Pancreas (tissue), 10 donors: ENCODE measurements at regions not wholly inside any gene's neighbourhood (a gene's known extent, or its start where the extent isn't known, plus 50 kb on each side); places are given as distances from the start of the nearest gene placed in this dataset.

Source experiments
- ATAC-seq, 4 donors: fragments of 200-7000 bp; cut with Tn5 transposase; one replicate each; pipeline versions ENCODE4 v1.8.0 to v1.9.1; 2020; ENCODE audit warnings: mild to moderate bottlenecking in 4 of 4, moderate library complexity in 4 of 4
- DNase-seq, 6 donors: peaks; one replicate each; pipeline ENCODE4 v3.0.0-alpha.2; 2020
- FAIRE-seq: peaks from 2 replicates; lab custom pipeline; 2012; peaks lifted over from hg19 to GRCh38; lab: Jason Lieb, UNC
- H3K27ac ChIP-seq, 4 donors: fragments of 200-600 bp; sonication (generic); 1 replicate in 3 of 4; 2 replicates in 1 of 4; pipeline versions ENCODE4 v1.5.0 to v1.8.0; 2020
- H3K27me3 ChIP-seq, 4 donors: fragments of 200-600 bp; one replicate each; pipeline ENCODE4 v1.8.0; 2021
- H3K36me3 ChIP-seq, 3 donors: fragments of 200-600 bp; sonication (generic) in 1 of 3; one replicate each; pipeline versions ENCODE4 v1.5.0 to v1.8.0; 2020 to 2021
- H3K4me1 ChIP-seq, 3 donors: fragments of 200-600 bp; one replicate each; pipeline ENCODE4 v1.8.0; 2021
- H3K4me3 ChIP-seq, 4 donors: fragments of 200-600 bp; sonication (generic) in 2 of 4; one replicate each; pipeline versions ENCODE4 v1.5.0 to v1.8.0; 2020 to 2021
- H3K9me3 ChIP-seq, 4 donors: fragments of 200-600 bp; one replicate each; pipeline ENCODE4 v1.8.0; 2021
- WGBS, 2 donors: extraction: QIAGEN DNeasy Blood & Tissue Kit; methylation state at CpG; one replicate each; pipeline ENCODE4 v1.1.7; 2013; 5-methylcytosine and 5-hydroxymethylcytosine counted together
- intact Hi-C, 3 donors: fragments of 100-400 bp; cut with DNase I; formaldehyde crosslinking; loops; one replicate each; pipeline versions ENCODE4 v1.11.1 to v1.14.2; 2022
- TF ChIP-seq, protein P1 (sequence below), 4 donors: fragments of 200-600 bp; sonication (generic) in 3 of 4; IDR thresholded peaks; one replicate each; pipeline versions ENCODE4 v1.5.0 to v1.8.0; 2021; ENCODE audit warnings: antibody characterized with exemption in 4 of 4
- donor health status: healthy with polysubstance abuse.
- donor health status: DM: no; HTN: no; CAD: no; lungs with moderate emphysema.
- donor health status: DM: no; HTN: no; CAD: no.
- donor health status: control.
- donor health status: control.
- donor health status: Bipolar disorder and iron deficiency.
- donor health status: DM: yes; HTN: yes; CAD: no.
- donor health status: DM: no; HTN: no; CAD: no.
- donor health status: DM: no; HTN: no; CAD: no.
- donor health status: DM: yes; HTN: yes; CAD: no.

DNA sequence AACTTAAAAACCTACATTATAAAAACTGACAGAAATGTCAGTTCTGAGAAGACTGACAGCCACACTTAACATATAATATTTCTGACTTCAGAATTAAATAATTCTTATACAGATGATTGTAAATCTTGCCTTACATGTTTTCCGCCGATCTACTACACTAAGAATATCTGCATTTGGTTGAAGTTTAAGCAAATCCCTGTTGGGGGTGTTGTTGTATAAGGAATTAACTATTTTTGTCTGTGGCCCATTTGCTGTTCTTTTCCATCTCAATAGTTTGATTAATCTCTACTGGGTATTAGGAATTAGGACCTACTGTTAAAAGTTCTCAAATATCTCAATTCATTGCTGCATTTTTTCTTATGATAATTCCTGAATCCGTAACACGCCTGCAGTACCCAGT is 838.3 kb upstream of the ROBO1 start:
- ATAC-seq (no peak), FAIRE-seq (no peak)
- TF ChIP-seq, protein P1, sequence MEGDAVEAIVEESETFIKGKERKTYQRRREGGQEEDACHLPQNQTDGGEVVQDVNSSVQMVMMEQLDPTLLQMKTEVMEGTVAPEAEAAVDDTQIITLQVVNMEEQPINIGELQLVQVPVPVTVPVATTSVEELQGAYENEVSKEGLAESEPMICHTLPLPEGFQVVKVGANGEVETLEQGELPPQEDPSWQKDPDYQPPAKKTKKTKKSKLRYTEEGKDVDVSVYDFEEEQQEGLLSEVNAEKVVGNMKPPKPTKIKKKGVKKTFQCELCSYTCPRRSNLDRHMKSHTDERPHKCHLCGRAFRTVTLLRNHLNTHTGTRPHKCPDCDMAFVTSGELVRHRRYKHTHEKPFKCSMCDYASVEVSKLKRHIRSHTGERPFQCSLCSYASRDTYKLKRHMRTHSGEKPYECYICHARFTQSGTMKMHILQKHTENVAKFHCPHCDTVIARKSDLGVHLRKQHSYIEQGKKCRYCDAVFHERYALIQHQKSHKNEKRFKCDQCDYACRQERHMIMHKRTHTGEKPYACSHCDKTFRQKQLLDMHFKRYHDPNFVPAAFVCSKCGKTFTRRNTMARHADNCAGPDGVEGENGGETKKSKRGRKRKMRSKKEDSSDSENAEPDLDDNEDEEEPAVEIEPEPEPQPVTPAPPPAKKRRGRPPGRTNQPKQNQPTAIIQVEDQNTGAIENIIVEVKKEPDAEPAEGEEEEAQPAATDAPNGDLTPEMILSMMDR (IDR thresholded peaks at IDR 0.05), result no peak

DNA sequence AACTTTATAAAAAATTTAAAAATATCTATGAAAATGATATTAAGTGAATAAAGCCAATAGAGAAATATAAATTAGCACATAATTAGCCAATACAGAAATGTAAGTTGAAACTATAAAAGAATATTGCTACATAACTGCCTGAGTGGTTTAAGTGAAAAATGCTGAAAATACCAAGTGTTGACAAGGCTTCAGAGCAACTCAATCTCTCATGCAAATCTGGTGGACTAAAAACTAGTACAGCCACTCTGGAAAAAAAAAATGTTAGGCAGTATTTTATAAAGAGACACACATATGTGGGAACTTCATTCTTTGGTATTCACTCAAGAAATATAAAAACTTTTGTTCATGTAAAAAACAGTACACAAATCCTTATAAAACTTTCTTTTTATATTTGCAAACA is 833.7 kb upstream of the ROBO1 start:
- intact Hi-C loops, result no loop called here
- no peaks in the 10 kb centered on the region for H3K36me3 ChIP-seq
- H3K4me1 ChIP-seq, result no peaks in the 10 kb centered on the region
- TF ChIP-seq, protein P1 (IDR thresholded peaks at IDR 0.05), result no peak
- no peak overlapping the region for H3K4me3 ChIP-seq
- no peaks in the 10 kb centered on the region for H3K9me3 ChIP-seq
- DNase-seq (no peak), ATAC-seq (no peak), FAIRE-seq (no peak)
- H3K27me3 ChIP-seq, result no peaks in the 10 kb centered on the region
- no peak overlapping the region for H3K27ac ChIP-seq

More for the DNA sequence above, 838.3 kb upstream of the ROBO1 start:
- Histone ChIP-seq H3K4me3 (no peak overlapping the region), H3K9me3 (no peaks in the 10 kb centered on the region), H3K36me3 (no peaks in the 10 kb centered on the region), H3K4me1 (no peaks in the 10 kb centered on the region), H3K27me3 (no peaks in the 10 kb centered on the region), H3K27ac (no peak overlapping the region)
- intact Hi-C loops, result no loop called here
- DNase-seq, result no peak
- WGBS, 2 donors, result 57 to 62% methylated on average over 4 of the region's 4 CpGs

DNA sequence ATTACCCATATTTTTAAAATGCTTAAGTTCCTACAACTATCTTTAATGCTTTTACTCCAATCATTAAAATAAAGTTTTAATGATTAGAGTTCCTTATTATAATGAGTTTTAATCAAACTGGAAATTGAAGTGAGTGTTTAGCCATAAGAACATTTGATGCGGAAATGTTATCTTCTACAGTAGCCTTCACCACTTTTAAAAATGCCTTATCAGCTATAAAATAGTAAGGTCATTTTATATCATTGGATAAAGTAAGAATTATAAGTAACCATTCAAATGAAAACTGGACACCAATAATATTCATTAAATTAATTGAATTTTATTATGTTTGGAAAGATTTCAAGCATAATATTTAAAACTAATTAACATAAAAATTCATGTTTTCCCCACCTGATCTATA is 825.0 kb upstream of the ROBO1 start:
- no peaks in the 10 kb centered on the region for H3K36me3 ChIP-seq
- no peak for FAIRE-seq

DNA sequence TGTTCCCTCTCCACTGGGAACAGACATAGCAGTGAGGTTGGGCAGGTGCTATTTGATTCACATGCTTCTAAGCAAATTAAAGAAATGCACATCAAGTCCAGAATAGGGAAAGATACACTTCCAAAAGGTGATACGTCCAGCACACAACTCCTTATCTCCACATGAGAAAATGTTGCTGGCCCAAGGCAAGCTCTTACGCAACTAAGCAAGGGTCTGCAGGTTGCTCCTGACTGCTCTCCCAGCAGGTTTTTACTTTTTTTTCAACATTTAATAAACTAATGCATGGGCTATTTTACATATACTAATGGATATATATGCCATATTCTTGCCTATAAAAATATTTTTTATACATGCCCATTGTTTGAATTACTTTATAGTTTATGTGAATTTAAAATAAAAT is 818.5 kb upstream of the ROBO1 start:
- no peak for FAIRE-seq
- 44 to 60% methylated on average over 2 of the region's 2 CpGs for WGBS, 2 donors

More for the DNA sequence above, 825.0 kb upstream of the ROBO1 start:
- Histone ChIP-seq H3K4me3 (no peak overlapping the region), H3K9me3 (peaks cover 0 to 6% (median 0%) of the 10 kb centered on the region in 4 donors), H3K27ac (no peak overlapping the region), H3K27me3 (no peaks in the 10 kb centered on the region), H3K4me1 (no peaks in the 10 kb centered on the region)
- no peak for DNase-seq
- no peak for ATAC-seq
- TF ChIP-seq, protein P1 (IDR thresholded peaks at IDR 0.05), result no peak
- intact Hi-C loops, result no loop called here
- 0% methylated on average over 1 of the region's 1 CpG for WGBS, 2 donors

DNA sequence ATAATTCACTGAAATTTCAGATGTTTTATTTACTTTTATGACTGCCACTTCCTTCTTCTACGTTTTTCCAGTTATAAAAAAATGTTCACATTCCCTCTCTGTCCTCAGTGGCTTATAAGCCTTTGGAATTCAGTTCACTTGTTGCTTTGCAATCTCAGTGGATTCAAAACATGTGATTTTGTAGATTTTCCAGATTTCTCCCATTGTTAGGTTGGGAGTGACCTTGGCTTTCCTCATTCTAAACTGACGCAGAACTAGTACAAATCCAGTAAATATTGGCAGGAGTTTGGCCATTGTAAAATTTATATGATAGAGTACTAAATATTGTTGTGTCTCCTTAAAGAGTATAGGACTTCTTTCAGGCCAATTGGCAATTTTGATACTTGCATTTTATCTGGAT is 812.3 kb upstream of the ROBO1 start:
- no peak for FAIRE-seq
- intact Hi-C loops, result no loop called here
- DNase-seq, result no peak

More for the DNA sequence above, 818.5 kb upstream of the ROBO1 start:
- no peaks in the 10 kb centered on the region for H3K36me3 ChIP-seq
- TF ChIP-seq, protein P1 (IDR thresholded peaks at IDR 0.05), result no peak
- H3K9me3 ChIP-seq, result no peaks in the 10 kb centered on the region
- H3K27me3 ChIP-seq, result no peaks in the 10 kb centered on the region
- intact Hi-C loops, result no loop called here
- no peak for DNase-seq
- H3K4me1 ChIP-seq, result no peaks in the 10 kb centered on the region
- ATAC-seq, result no peak
- H3K27ac ChIP-seq, result no peak overlapping the region
- no peak overlapping the region for H3K4me3 ChIP-seq

More for the DNA sequence above, 812.3 kb upstream of the ROBO1 start:
- TF ChIP-seq, protein P1 (IDR thresholded peaks at IDR 0.05), result no peak
- Histone ChIP-seq H3K27ac (no peak overlapping the region), H3K36me3 (no peaks in the 10 kb centered on the region), H3K9me3 (no peaks in the 10 kb centered on the region), H3K4me1 (no peaks in the 10 kb centered on the region), H3K4me3 (no peak overlapping the region), H3K27me3 (no peaks in the 10 kb centered on the region)
- ATAC-seq, result no peak
- 18 to 22% methylated on average over 2 of the region's 2 CpGs for WGBS, 2 donors
